Fibroblast of mammary gland (primary cell): ENCODE measurements at regions not wholly inside any gene's neighbourhood (a gene's known extent, or its start where the extent isn't known, plus 50 kb on each side); places are given as distances from the start of the nearest gene placed in this dataset.

Source experiments
- DNase-seq: peaks from one replicate; pipeline ENCODE4 v3.0.0-alpha.2; 2010; ENCODE audit warnings: low read depth
- H3K4me3 ChIP-seq: 2 replicates; pipeline ENCODE4 v1.5.1; 2011; ENCODE audit warnings: low read depth, mild to moderate bottlenecking, low read length, moderate library complexity; ENCODE audit not compliant: control insufficient read depth
- TF ChIP-seq, protein P1 (sequence below): conservative IDR thresholded peaks from 2 replicates; pipeline ENCODE4 v1.5.1; 2011; ENCODE audit warnings: low read depth, low read length, inconsistent platforms; ENCODE audit not compliant: control insufficient read depth, insufficient read depth

GRCh38 chr10:4083509-4084003 lies 298.5 kb upstream of the KLF6 start:
- TF ChIP-seq, protein P1, sequence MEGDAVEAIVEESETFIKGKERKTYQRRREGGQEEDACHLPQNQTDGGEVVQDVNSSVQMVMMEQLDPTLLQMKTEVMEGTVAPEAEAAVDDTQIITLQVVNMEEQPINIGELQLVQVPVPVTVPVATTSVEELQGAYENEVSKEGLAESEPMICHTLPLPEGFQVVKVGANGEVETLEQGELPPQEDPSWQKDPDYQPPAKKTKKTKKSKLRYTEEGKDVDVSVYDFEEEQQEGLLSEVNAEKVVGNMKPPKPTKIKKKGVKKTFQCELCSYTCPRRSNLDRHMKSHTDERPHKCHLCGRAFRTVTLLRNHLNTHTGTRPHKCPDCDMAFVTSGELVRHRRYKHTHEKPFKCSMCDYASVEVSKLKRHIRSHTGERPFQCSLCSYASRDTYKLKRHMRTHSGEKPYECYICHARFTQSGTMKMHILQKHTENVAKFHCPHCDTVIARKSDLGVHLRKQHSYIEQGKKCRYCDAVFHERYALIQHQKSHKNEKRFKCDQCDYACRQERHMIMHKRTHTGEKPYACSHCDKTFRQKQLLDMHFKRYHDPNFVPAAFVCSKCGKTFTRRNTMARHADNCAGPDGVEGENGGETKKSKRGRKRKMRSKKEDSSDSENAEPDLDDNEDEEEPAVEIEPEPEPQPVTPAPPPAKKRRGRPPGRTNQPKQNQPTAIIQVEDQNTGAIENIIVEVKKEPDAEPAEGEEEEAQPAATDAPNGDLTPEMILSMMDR, result no peak

DNA sequence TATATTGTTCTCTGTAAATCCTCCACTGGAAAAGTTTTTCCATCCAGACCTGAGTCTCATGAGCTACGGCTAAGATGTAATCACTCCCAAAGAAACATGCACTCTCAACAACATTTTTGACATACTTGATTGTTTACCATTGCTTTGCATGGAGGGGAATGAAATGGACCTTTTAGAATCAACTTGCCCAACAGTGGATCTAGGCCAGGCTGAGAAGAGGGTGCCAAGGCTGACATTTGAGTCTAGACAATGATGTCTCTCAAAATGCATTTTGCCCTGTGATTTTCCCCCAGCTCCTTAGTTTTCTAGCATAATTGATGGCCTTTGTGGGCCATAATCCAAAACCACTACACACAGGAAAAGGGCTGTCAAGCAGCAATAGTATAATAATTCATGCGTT lies 297.9 kb upstream of the KLF6 start:
- DNase-seq, result peak; percentile 42
- no peak overlapping the region for H3K4me3 ChIP-seq
- TF ChIP-seq, protein P1, result no peak

More at GRCh38 chr10:4083509-4084003, 298.5 kb upstream of the KLF6 start:
- no peak overlapping the region for H3K4me3 ChIP-seq
- DNase-seq, result peak; percentile 66

DNA sequence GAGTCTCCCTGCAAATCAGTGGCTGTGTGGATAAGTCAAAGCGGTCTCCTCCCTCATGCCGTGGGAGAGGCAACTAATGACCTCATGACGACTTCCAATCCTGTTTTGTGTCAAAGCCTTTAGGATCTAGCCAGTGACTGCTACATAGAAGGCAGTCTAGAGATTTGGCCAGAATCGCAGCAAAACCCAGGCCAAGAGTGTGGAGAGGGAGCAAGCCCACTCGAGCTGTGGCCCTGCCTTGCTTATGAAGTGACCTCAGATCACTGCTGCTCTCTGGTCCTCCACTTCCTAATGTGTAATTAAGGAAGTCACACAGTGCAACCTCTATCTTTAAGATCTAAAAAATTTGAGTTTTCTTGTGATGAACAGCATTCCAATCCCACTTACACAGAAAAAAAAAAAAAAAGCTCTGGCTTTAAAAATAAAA lies 296.7 kb upstream of the KLF6 start:
- H3K4me3 ChIP-seq, result no peak overlapping the region
- TF ChIP-seq, protein P1, result no peak
- DNase-seq, result peak; percentile 73

DNA sequence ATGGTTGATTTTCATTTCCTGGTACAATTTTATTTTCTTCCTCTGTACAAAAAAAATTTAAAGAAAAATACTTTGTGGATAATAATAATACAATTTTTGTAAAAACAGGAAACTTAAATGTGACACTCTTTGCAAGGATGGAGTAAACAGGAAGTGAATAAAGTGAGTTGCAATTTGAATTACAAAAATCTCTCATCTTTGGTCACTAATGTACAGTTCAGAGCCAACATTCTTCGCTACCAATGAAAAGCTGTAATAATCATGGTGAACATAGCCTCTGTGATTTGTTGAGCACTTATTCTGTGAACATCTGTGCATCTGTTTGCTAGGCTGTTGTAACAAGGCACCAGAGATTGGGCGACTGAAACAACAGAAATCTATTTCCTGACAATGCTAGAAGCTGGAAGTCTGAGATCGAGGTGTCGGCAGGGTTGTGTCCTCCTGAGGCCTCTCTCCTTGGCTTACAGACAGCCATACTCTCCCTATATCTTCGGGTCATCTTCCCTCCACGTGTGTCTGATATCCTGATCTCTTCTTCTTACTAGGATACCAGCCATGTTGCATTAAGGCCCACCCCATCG lies 295.3 kb upstream of the KLF6 start:
- no peak overlapping the region for H3K4me3 ChIP-seq
- TF ChIP-seq, protein P1, result no peak
- DNase-seq, result no peak

DNA sequence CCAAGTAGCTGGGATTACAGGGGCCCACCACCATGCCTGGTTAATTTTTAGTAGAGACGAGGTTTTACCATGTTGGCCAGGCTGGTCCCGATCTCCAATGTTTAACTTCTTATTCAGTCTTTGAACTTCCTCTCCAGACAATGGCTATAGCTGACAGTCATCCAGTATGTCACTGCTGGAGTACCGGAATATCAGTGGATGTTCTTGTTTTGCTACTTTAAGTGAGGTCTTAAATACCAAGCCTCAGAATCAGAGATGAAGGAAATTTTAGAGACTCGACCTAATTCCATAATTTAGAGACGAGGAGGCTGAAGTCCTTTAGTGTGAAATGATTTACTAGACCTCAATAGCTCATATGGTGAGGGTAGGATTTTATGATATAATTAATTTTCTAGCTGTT lies 294.8 kb upstream of the KLF6 start:
- DNase-seq, result no peak
- no peak overlapping the region for H3K4me3 ChIP-seq
- TF ChIP-seq, protein P1, result no peak

DNA sequence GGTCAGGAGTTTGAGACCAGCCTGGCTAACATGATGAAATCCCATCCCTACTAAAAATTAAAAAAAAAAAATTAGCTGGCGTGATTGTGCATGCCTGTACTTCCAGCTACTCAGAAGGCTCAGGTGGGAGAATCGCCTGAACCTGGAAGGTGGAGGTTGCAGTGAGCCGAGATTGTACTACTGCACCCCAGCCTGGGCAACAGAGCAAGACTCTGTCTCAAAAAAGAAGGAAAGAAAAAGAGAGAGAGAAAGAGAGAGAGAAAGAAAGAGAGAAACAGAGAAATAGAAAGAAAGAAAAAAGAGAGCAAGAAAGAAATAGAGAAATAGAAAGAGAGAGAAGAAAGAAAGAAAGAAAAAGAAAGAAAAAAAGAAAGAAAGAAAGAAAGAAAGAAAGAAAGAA lies 292.8 kb upstream of the KLF6 start:
- DNase-seq, result no peak
- H3K4me3 ChIP-seq, result no peak overlapping the region
- TF ChIP-seq, protein P1, result no peak
